GM23338 (cell line): ENCODE measurements at regions not wholly inside any gene's neighbourhood (a gene's known extent, or its start where the extent isn't known, plus 50 kb on each side); places are given as distances from the start of the nearest gene placed in this dataset.

Experiments used
- ATAC-seq: fragments of 200-7000 bp; cut with Tn5 transposase; 3 replicates; pipeline ENCODE4 v1.9.1; 2020
- DNase-seq: peaks from one replicate; pipeline ENCODE4 v3.0.0-alpha.2; 2015; ENCODE audit warnings: low spot score
- H2AFZ ChIP-seq: fragments of 200-600 bp; sonication (generic); 2 replicates; pipeline ENCODE4 v1.8.0; 2016; ENCODE audit warnings: antibody characterized with exemption, mild to moderate bottlenecking, moderate library complexity
- H3F3A ChIP-seq: fragments of 200-600 bp; sonication (generic); replicated peaks from 2 replicates; pipeline ENCODE4 v1.8.0; 2017; ENCODE audit warnings: antibody characterized with exemption, mixed run types, low read depth
- H3K27ac ChIP-seq: fragments of 200-600 bp; sonication (generic); 2 replicates; pipeline ENCODE4 v1.6.1; 2016; ENCODE audit warnings: low read depth
- H3K27me3 ChIP-seq: fragments of 200-600 bp; sonication (generic); 2 replicates; pipeline ENCODE4 v1.8.0; 2016; ENCODE audit warnings: mild to moderate bottlenecking, mixed run types, moderate library complexity; ENCODE audit not compliant: insufficient read depth
- H3K36me3 ChIP-seq: fragments of 200-600 bp; sonication (generic); 2 replicates; pipeline ENCODE4 v1.8.0; 2016; ENCODE audit warnings: mild to moderate bottlenecking; ENCODE audit not compliant: insufficient read depth
- H3K4me1 ChIP-seq: fragments of 200-600 bp; sonication (generic); 2 replicates; pipeline ENCODE4 v1.8.0; 2016; ENCODE audit warnings: mild to moderate bottlenecking, moderate library complexity; ENCODE audit not compliant: insufficient read depth
- H3K4me2 ChIP-seq: fragments of 200-600 bp; sonication (generic); 2 replicates; pipeline ENCODE4 v1.7.1; 2017; ENCODE audit warnings: mixed run types
- H3K4me3 ChIP-seq: fragments of 200-600 bp; sonication (generic); 2 replicates; pipeline ENCODE4 v1.6.1; 2016; ENCODE audit warnings: mixed run types
- H3K79me2 ChIP-seq: fragments of 200-600 bp; sonication (generic); replicated peaks from 2 replicates; pipeline ENCODE4 v1.8.0; 2017; ENCODE audit warnings: mild to moderate bottlenecking; ENCODE audit not compliant: insufficient read depth
- H3K9me2 ChIP-seq: fragments of 200-600 bp; sonication (generic); 2 replicates; pipeline ENCODE4 v1.8.0; 2017; ENCODE audit not compliant: insufficient read depth
- H4K20me1 ChIP-seq: fragments of 200-600 bp; sonication (generic); replicated peaks from 2 replicates; pipeline ENCODE4 v1.8.0; 2017; ENCODE audit warnings: mild to moderate bottlenecking; ENCODE audit not compliant: insufficient read depth
- H3K27ac Mint-ChIP-seq: 2 replicates; pipeline ENCODE4 v1.8.0; 2020; ENCODE audit warnings: inconsistent platforms, mild to moderate bottlenecking, moderate library complexity, mixed read lengths
- H3K27me3 Mint-ChIP-seq: 3 replicates; pipeline ENCODE4 v1.8.0; 2022; ENCODE audit warnings: low read depth, mild to moderate bottlenecking, moderate library complexity, mixed read lengths, inconsistent platforms; ENCODE audit not compliant: insufficient read depth, poor library complexity
- H3K36me3 Mint-ChIP-seq: 3 replicates; pipeline ENCODE4 v1.8.0; 2021; ENCODE audit warnings: low read depth, mild to moderate bottlenecking, inconsistent platforms, moderate library complexity, mixed read lengths
- H3K4me1 Mint-ChIP-seq: 3 replicates; pipeline ENCODE4 v1.8.0; 2020; ENCODE audit warnings: mild to moderate bottlenecking, inconsistent platforms, mixed read lengths
- H3K4me3 Mint-ChIP-seq: 3 replicates; pipeline ENCODE4 v1.8.0; 2021; ENCODE audit warnings: moderate library complexity, mild to moderate bottlenecking, inconsistent platforms, mixed read lengths
- H3K9me3 Mint-ChIP-seq: 3 replicates; pipeline ENCODE4 v1.8.0; 2020; ENCODE audit warnings: moderate library complexity, mild to moderate bottlenecking, inconsistent platforms, mixed read lengths
- CREB1 ChIP-seq: fragments of 250-450 bp; sonication (Bioruptor Pico); IDR thresholded peaks from 2 replicates; pipeline ENCODE4 v1.5.0; 2020; ENCODE audit warnings: low read depth, mild to moderate bottlenecking, moderate library complexity
- ETS1 ChIP-seq: IDR thresholded peaks from 2 replicates; pipeline ENCODE4 v1.6.1; 2016; ENCODE audit warnings: antibody characterized with exemption
- EZH2 ChIP-seq: fragments of 200-600 bp; sonication (generic); IDR thresholded peaks from one replicate; pipeline ENCODE4 v1.8.0; 2017; ENCODE audit warnings: antibody characterized with exemption, mild to moderate bottlenecking, low read depth; ENCODE audit not compliant: unreplicated experiment
- EZH2phosphoT487 ChIP-seq: fragments of 200-600 bp; sonication (generic); IDR thresholded peaks from one replicate; pipeline ENCODE4 v1.8.1; 2018; ENCODE audit warnings: antibody characterized with exemption; ENCODE audit not compliant: unreplicated experiment
- JUNB ChIP-seq: IDR thresholded peaks from one replicate; pipeline ENCODE4 v1.6.1; 2016; ENCODE audit warnings: antibody characterized with exemption; ENCODE audit not compliant: unreplicated experiment
- NANOG ChIP-seq: IDR thresholded peaks from 2 replicates; pipeline ENCODE4 v1.6.1; 2016; ENCODE audit warnings: antibody characterized with exemption, borderline replicate concordance
- POLR2AphosphoS5 ChIP-seq: IDR thresholded peaks from 2 replicates; pipeline ENCODE4 v1.6.1; 2016; ENCODE audit warnings: antibody characterized with exemption, low read depth
- REST ChIP-seq: IDR thresholded peaks from one replicate; pipeline ENCODE4 v1.6.1; 2018; ENCODE audit warnings: antibody characterized with exemption; ENCODE audit not compliant: unreplicated experiment
- STAT1 ChIP-seq: IDR thresholded peaks from one replicate; pipeline ENCODE4 v1.6.1; 2016; ENCODE audit warnings: antibody characterized with exemption; ENCODE audit not compliant: unreplicated experiment
- ZNF114 ChIP-seq: fragments of 250-450 bp; sonication (Bioruptor Pico); IDR thresholded peaks from 2 replicates; pipeline ENCODE4 v1.5.0; 2020; ENCODE audit warnings: mild to moderate bottlenecking, moderate library complexity
- ZNF331 ChIP-seq: fragments of 250-450 bp; sonication (Bioruptor Pico); IDR thresholded peaks from 2 replicates; pipeline ENCODE4 v1.5.0; 2020; ENCODE audit warnings: low read depth, mild to moderate bottlenecking, moderate library complexity
- ZNF462 ChIP-seq: fragments of 250-450 bp; sonication (Bioruptor Pico); IDR thresholded peaks from 2 replicates; pipeline ENCODE4 v1.5.0; 2020; ENCODE audit warnings: mild to moderate bottlenecking, moderate library complexity

GRCh38 chr13:68636784-68637183 lies 1406.6 kb upstream of the PCDH9 start:
- Histone ChIP-seq H3K36me3 (no peaks in the 10 kb centered on the region), H4K20me1 (no peaks in the 10 kb centered on the region), H3K79me2 (no peaks in the 10 kb centered on the region), H3K4me3 (no peak overlapping the region), H3K4me2 (no peak overlapping the region), H2AFZ (no peak overlapping the region), H3K4me1 (no peaks in the 10 kb centered on the region), H3K27me3 (no peaks in the 10 kb centered on the region), H3K9me2 (no peaks in the 10 kb centered on the region), H3K27ac (no peak overlapping the region), H3F3A (no peaks in the 10 kb centered on the region)
- DNase-seq (no peak), ATAC-seq (no peak)
- H3K36me3 Mint-ChIP-seq = no peaks in the 10 kb centered on the region
- no peaks in the 10 kb centered on the region for H3K4me1 Mint-ChIP-seq
- TF ChIP-seq EZH2 (no peak), JUNB (no peak), EZH2phosphoT487 (no peak), NANOG (no peak), POLR2AphosphoS5 (no peak)
- H3K27me3 Mint-ChIP-seq = no peaks in the 10 kb centered on the region
- no peak overlapping the region for H3K27ac Mint-ChIP-seq
- no peaks in the 10 kb centered on the region for H3K9me3 Mint-ChIP-seq
- no peak overlapping the region for H3K4me3 Mint-ChIP-seq

- Mint-ChIP-seq H3K9me3 (no peaks in the 10 kb centered on the region), H3K4me1 (no peaks in the 10 kb centered on the region), H3K4me3 (no peak overlapping the region), H3K27me3 (no peaks in the 10 kb centered on the region), H3K36me3 (no peaks in the 10 kb centered on the region), H3K27ac (no peak overlapping the region)
- Histone ChIP-seq H4K20me1 (no peaks in the 10 kb centered on the region), H3K4me2 (no peak overlapping the region), H3K36me3 (no peaks in the 10 kb centered on the region), H3K4me3 (no peak overlapping the region), H3K27me3 (no peaks in the 10 kb centered on the region), H3K27ac (no peak overlapping the region), H3F3A (no peaks in the 10 kb centered on the region), H3K9me2 (no peaks in the 10 kb centered on the region), H3K79me2 (no peaks in the 10 kb centered on the region), H2AFZ (no peak overlapping the region), H3K4me1 (no peaks in the 10 kb centered on the region)
- ATAC-seq = no peak
- DNase-seq = no peak
- TF ChIP-seq JUNB (no peak), CREB1 (CRISPR knock-in tag) (no peak), STAT1 (no peak), ZNF114 (CRISPR knock-in tag) (no peak), NANOG (no peak), REST (no peak), ZNF331 (CRISPR knock-in tag) (no peak), POLR2AphosphoS5 (no peak), ZNF462 (CRISPR knock-in tag) (no peak), ETS1 (no peak), EZH2 (no peak)
Measured at GRCh38 chr13:68628994-68629393, 1398.9 kb upstream of the PCDH9 start.
